ENCODE measurements at regions not wholly inside any gene's neighbourhood (a gene's known extent, or its start where the extent isn't known, plus 50 kb on each side); places are given as distances from the start of the nearest gene placed in this dataset. TPM values are rescaled to one million over a fixed set of nuclear protein-coding genes. Genes with fewer than 3 reads are reported as not detected.

Small RNA genes lying in the stretch of these regions (small RNA-seq; reads per million reads assigned to genes)
- not detected for gene RNU6-684P

All from frontal cortex (tissue), 1 donor.